Stimulated activated CD4-positive, alpha-beta T cell treated with anti-CD3 and anti-CD28 coated beads, Interleukin-12 subunit alpha, Interleukin-12 subunit beta, amount 100 ng/mL, for 24 hours (primary cell): ENCODE measurements at regions not wholly inside any gene's neighbourhood (a gene's known extent, or its start where the extent isn't known, plus 50 kb on each side); places are given as distances from the start of the nearest gene placed in this dataset.

ENCODE experiments used
- DNase-seq, 2 experiments: peaks; one replicate each; pipeline ENCODE4 v3.0.0-alpha.2; 2020; ENCODE audit warnings: low read depth in 2 of 2

- DNase-seq = no peak
These were observed 306.5 kb downstream of the HHIPL2 start for GRCh38 chr1:222241410-222241809.

- no peak for DNase-seq
These were observed 307.2 kb downstream of the HHIPL2 start for GRCh38 chr1:222240536-222241181.

- DNase-seq = no peak
These were observed 308.8 kb downstream of the HHIPL2 start for GRCh38 chr1:222239130-222239529.

- no peak for DNase-seq
These were observed 313.6 kb downstream of the HHIPL2 start for GRCh38 chr1:222234351-222234750.

GRCh38 chr1:222233444-222234158, 314.3 kb downstream of the HHIPL2 start:
- DNase-seq = no peak

GRCh38 chr1:222232842-222233241, 315.1 kb downstream of the HHIPL2 start:
- no peak for DNase-seq

GRCh38 chr1:222229672-222230312, 318.1 kb downstream of the HHIPL2 start:
- no peak for DNase-seq

- DNase-seq = no peak
These were observed 322.6 kb downstream of the HHIPL2 start for GRCh38 chr1:222225316-222225691.

- DNase-seq = no peak
These were observed 323.1 kb downstream of the HHIPL2 start for GRCh38 chr1:222224636-222225315.

- no peak for DNase-seq
These were observed 323.7 kb downstream of the HHIPL2 start for GRCh38 chr1:222224156-222224555.

- no peak for DNase-seq
These were observed 324.9 kb downstream of the HHIPL2 start for GRCh38 chr1:222223010-222223409.

GRCh38 chr1:222216255-222216754, 331.6 kb downstream of the HHIPL2 start:
- DNase-seq = no peak

GRCh38 chr1:222210776-222211175, 337.1 kb downstream of the HHIPL2 start:
- DNase-seq = no peak

- DNase-seq = no peak
These were observed 343.4 kb downstream of the HHIPL2 start for GRCh38 chr1:222204475-222204874.

GRCh38 chr1:222202831-222203230, 345.1 kb downstream of the HHIPL2 start:
- DNase-seq = no peak

GRCh38 chr1:222196736-222197135, 351.2 kb downstream of the HHIPL2 start:
- no peak for DNase-seq

GRCh38 chr1:222196288-222196687, 351.6 kb downstream of the HHIPL2 start:
- DNase-seq = no peak

GRCh38 chr1:222195857-222196256, 352.0 kb downstream of the HHIPL2 start:
- no peak for DNase-seq

- no peak for DNase-seq
These were observed 358.7 kb downstream of the HHIPL2 start for GRCh38 chr1:222189218-222189617.

- DNase-seq = no peak
These were observed 360.2 kb downstream of the HHIPL2 start for GRCh38 chr1:222187566-222188332.

GRCh38 chr1:222182641-222183040, 365.3 kb downstream of the HHIPL2 start:
- no peak for DNase-seq

- no peak for DNase-seq
These were observed 366.7 kb downstream of the HHIPL2 start for GRCh38 chr1:222181191-222181590.
